Adrenal gland (tissue), 5 donors: ENCODE measurements at regions not wholly inside any gene's neighbourhood (a gene's known extent, or its start where the extent isn't known, plus 50 kb on each side); places are given as distances from the start of the nearest gene placed in this dataset.

Source experiments
- POLR2A ChIP-seq, 2 donors: fragments of 450-650 bp; IDR thresholded peaks; one replicate each; pipeline ENCODE4 v1.6.1; 2017; ENCODE audit warnings: antibody characterized with exemption in 2 of 2, mild to moderate bottlenecking in 2 of 2, moderate library complexity in 1 of 2
- TF ChIP-seq, protein P1 (sequence below), 6 experiments: fragments of 450-650 bp in 4 of 6; fragments of 200-600 bp in 2 of 6; sonication (generic) in 1 of 6; IDR thresholded peaks; 1 replicate in 5 of 6; 2 replicates in 1 of 6; pipeline versions ENCODE4 v1.5.1 to v1.8.0; 2016 to 2021; ENCODE audit warnings: antibody characterized with exemption in 6 of 6, mild to moderate bottlenecking in 2 of 6, moderate library complexity in 1 of 6
- donor health status: DM: no; HTN: no; CAD: no.

GRCh38 chr1:189431447-189431846 lies 1046.2 kb downstream of the BRINP3 start:
- TF ChIP-seq, protein P1, sequence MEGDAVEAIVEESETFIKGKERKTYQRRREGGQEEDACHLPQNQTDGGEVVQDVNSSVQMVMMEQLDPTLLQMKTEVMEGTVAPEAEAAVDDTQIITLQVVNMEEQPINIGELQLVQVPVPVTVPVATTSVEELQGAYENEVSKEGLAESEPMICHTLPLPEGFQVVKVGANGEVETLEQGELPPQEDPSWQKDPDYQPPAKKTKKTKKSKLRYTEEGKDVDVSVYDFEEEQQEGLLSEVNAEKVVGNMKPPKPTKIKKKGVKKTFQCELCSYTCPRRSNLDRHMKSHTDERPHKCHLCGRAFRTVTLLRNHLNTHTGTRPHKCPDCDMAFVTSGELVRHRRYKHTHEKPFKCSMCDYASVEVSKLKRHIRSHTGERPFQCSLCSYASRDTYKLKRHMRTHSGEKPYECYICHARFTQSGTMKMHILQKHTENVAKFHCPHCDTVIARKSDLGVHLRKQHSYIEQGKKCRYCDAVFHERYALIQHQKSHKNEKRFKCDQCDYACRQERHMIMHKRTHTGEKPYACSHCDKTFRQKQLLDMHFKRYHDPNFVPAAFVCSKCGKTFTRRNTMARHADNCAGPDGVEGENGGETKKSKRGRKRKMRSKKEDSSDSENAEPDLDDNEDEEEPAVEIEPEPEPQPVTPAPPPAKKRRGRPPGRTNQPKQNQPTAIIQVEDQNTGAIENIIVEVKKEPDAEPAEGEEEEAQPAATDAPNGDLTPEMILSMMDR (IDR thresholded peaks at IDR 0.05): no peak
- TF ChIP-seq POLR2A (IDR thresholded peaks at IDR 0.05): no peak
